ENCODE measurements at regions not wholly inside any gene's neighbourhood (a gene's known extent, or its start where the extent isn't known, plus 50 kb on each side); places are given as distances from the start of the nearest gene placed in this dataset.
"Not testable (repeated sequence)": the region's sequence is repeated elsewhere in the genome, so short reads cannot be mapped to it uniquely, and the experiment has no call there.

GRCh38 chr3:145902166-145902565 is 258.8 kb downstream of the PLOD2 start:
- no peak for DNase-seq (ENCODE audit: low spot score)
- no peak for TF ChIP-seq CTCF (IDR thresholded peaks at IDR 0.05; ENCODE audit: extremely low read depth, missing control alignments)

- no peak for TF ChIP-seq CTCF (IDR thresholded peaks at IDR 0.05; ENCODE audit: extremely low read depth, missing control alignments)
- no peak for DNase-seq (ENCODE audit: low spot score)
Observed at GRCh38 chr3:145903472-145904013, 257.4 kb downstream of the PLOD2 start.

GRCh38 chr3:145904138-145904537 is 256.8 kb downstream of the PLOD2 start:
- no peak for TF ChIP-seq CTCF (IDR thresholded peaks at IDR 0.05; ENCODE audit: extremely low read depth, missing control alignments)
- DNase-seq (ENCODE audit: low spot score) = no peak

- no peak for TF ChIP-seq CTCF (IDR thresholded peaks at IDR 0.05; ENCODE audit: extremely low read depth, missing control alignments)
- no peak for DNase-seq (ENCODE audit: low spot score)
Observed at GRCh38 chr3:145906301-145906700, 254.7 kb downstream of the PLOD2 start.

- TF ChIP-seq CTCF (IDR thresholded peaks at IDR 0.05; ENCODE audit: extremely low read depth, missing control alignments) = no peak
- no peak for DNase-seq (ENCODE audit: low spot score)
Observed at GRCh38 chr3:145906755-145907154, 254.2 kb downstream of the PLOD2 start.

GRCh38 chr3:145911016-145911415 is 250.0 kb downstream of the PLOD2 start:
- DNase-seq (ENCODE audit: low spot score) = no peak
- TF ChIP-seq CTCF (IDR thresholded peaks at IDR 0.05; ENCODE audit: extremely low read depth, missing control alignments) = no peak

- TF ChIP-seq CTCF (IDR thresholded peaks at IDR 0.05; ENCODE audit: extremely low read depth, missing control alignments) = no peak
- DNase-seq (ENCODE audit: low spot score) = no peak
Observed at GRCh38 chr3:145915787-145916186, 245.2 kb downstream of the PLOD2 start.

GRCh38 chr3:145927736-145928135 is 233.2 kb downstream of the PLOD2 start:
- DNase-seq (ENCODE audit: low spot score) = not testable (repeated sequence)
